ENCODE measurements at regions not wholly inside any gene's neighbourhood (a gene's known extent, or its start where the extent isn't known, plus 50 kb on each side); places are given as distances from the start of the nearest gene placed in this dataset.

DNA sequence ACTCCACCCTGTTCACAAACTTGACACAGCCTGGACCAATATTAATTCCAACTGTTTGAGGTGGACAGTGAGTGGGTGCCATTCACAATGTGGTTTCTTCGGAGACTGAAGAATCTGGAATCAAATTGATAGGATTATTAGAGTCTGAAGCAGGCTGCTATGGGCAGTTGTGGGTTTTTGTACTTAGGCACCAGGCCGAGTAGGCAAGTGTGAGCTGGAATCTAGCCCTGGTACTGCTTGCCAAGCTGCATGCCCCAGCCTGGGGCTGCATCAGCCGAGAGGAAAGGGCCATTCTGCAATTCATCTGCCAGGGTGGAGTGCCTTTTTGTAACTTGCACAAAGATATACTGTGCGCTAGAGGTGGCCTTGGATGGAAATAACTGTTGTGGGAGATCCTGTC is 654.7 kb upstream of the FANCL start:
- H3K9ac ChIP-seq (ENCODE audit: low read length), result no peak overlapping the region
- no peaks in the 10 kb centered on the region for H3K27me3 ChIP-seq (replicated peaks; ENCODE audit: insufficient read depth, low read length)
- no peaks in the 10 kb centered on the region for H3K4me1 ChIP-seq (ENCODE audit: low read length)
- no peaks in the 10 kb centered on the region for H3K9me2 ChIP-seq (replicated peaks; ENCODE audit: insufficient read depth, low read length)
- H3K79me2 ChIP-seq (ENCODE audit: low read length), result no peaks in the 10 kb centered on the region
- H3K27ac ChIP-seq (ENCODE audit: low read length), result no peak overlapping the region
- H3K4me3 ChIP-seq (ENCODE audit: low read length), result no peak overlapping the region
- H3K36me3 ChIP-seq (replicated peaks; ENCODE audit: insufficient read depth, low read length), result no peaks in the 10 kb centered on the region
- no peak overlapping the region for H3K4me2 ChIP-seq (ENCODE audit: low read depth, low read length)
- no peaks in the 10 kb centered on the region for H3F3A ChIP-seq (ENCODE audit: insufficient read depth, low read length)
- H2AFZ ChIP-seq (ENCODE audit: low read length), result no peak overlapping the region
- DNase-seq, result no peak
- no peaks in the 10 kb centered on the region for H4K20me1 ChIP-seq (ENCODE audit: insufficient read depth, low read length)
- H3K9me3 ChIP-seq (replicated peaks; ENCODE audit: insufficient read depth, low read length), result no peaks in the 10 kb centered on the region
- TF ChIP-seq, protein P1, sequence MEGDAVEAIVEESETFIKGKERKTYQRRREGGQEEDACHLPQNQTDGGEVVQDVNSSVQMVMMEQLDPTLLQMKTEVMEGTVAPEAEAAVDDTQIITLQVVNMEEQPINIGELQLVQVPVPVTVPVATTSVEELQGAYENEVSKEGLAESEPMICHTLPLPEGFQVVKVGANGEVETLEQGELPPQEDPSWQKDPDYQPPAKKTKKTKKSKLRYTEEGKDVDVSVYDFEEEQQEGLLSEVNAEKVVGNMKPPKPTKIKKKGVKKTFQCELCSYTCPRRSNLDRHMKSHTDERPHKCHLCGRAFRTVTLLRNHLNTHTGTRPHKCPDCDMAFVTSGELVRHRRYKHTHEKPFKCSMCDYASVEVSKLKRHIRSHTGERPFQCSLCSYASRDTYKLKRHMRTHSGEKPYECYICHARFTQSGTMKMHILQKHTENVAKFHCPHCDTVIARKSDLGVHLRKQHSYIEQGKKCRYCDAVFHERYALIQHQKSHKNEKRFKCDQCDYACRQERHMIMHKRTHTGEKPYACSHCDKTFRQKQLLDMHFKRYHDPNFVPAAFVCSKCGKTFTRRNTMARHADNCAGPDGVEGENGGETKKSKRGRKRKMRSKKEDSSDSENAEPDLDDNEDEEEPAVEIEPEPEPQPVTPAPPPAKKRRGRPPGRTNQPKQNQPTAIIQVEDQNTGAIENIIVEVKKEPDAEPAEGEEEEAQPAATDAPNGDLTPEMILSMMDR (IDR thresholded peaks at IDR 0.05; ENCODE audit: low read length), result no peak
- TF ChIP-seq EZH2phosphoT487 (IDR thresholded peaks at IDR 0.05; ENCODE audit: low read length) (no peak), EZH2 (optimal IDR thresholded peaks at IDR 0.05; ENCODE audit: low read depth, low read length) (no peak)

DNA sequence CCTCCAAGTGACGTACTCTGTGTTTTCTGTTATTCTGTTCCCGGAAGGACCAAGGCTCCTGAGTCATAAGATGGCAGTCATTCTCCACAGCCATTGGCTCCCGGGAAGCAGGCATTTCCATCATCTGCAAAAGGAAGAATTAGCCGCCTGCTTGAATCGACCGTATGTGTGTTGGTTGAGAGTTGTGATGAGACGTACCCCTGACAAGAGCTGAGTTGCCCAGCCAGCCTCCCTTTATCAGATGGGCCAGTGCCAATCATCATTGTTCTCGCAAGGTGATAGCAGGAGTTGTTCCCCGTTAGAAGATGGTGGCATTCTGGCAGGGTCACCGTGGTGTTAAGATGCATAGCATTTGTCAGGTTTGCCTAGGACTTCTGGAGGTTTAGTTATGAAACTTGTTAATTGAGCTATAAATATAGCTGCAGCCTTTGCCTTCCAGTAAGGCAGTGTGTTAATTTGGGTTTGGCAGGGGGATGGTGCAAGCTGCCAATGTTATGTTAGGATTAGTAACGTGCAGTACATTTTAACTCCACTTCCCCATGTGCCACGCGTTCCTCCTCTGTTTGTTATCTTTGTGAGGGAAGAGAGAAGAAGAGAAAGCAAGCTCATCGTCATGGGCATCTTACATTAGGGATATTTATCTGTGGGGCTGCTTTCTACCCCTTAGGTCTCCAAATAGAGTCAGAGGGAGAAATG is 652.7 kb upstream of the FANCL start:
- no peaks in the 10 kb centered on the region for H3K9me3 ChIP-seq (replicated peaks; ENCODE audit: insufficient read depth, low read length)
- no peak overlapping the region for H3K9ac ChIP-seq (ENCODE audit: low read length)
- no peak overlapping the region for H2AFZ ChIP-seq (ENCODE audit: low read length)
- H4K20me1 ChIP-seq (ENCODE audit: insufficient read depth, low read length), result no peaks in the 10 kb centered on the region
- no peak overlapping the region for H3K27ac ChIP-seq (ENCODE audit: low read length)
- no peaks in the 10 kb centered on the region for H3F3A ChIP-seq (ENCODE audit: insufficient read depth, low read length)
- no peaks in the 10 kb centered on the region for H3K36me3 ChIP-seq (replicated peaks; ENCODE audit: insufficient read depth, low read length)
- no peak for TF ChIP-seq EZH2 (optimal IDR thresholded peaks at IDR 0.05; ENCODE audit: low read depth, low read length)
- TF ChIP-seq, protein P1 (IDR thresholded peaks at IDR 0.05; ENCODE audit: low read length), result no peak
- no peak for TF ChIP-seq EZH2phosphoT487 (IDR thresholded peaks at IDR 0.05; ENCODE audit: low read length)
- no peak overlapping the region for H3K4me2 ChIP-seq (ENCODE audit: low read depth, low read length)
- H3K9me2 ChIP-seq (replicated peaks; ENCODE audit: insufficient read depth, low read length), result no peaks in the 10 kb centered on the region
- no peak overlapping the region for H3K4me3 ChIP-seq (ENCODE audit: low read length)
- no peaks in the 10 kb centered on the region for H3K27me3 ChIP-seq (replicated peaks; ENCODE audit: insufficient read depth, low read length)
- H3K4me1 ChIP-seq (ENCODE audit: low read length), result no peaks in the 10 kb centered on the region
- DNase-seq, result no peak
- H3K79me2 ChIP-seq (ENCODE audit: low read length), result no peaks in the 10 kb centered on the region

DNA sequence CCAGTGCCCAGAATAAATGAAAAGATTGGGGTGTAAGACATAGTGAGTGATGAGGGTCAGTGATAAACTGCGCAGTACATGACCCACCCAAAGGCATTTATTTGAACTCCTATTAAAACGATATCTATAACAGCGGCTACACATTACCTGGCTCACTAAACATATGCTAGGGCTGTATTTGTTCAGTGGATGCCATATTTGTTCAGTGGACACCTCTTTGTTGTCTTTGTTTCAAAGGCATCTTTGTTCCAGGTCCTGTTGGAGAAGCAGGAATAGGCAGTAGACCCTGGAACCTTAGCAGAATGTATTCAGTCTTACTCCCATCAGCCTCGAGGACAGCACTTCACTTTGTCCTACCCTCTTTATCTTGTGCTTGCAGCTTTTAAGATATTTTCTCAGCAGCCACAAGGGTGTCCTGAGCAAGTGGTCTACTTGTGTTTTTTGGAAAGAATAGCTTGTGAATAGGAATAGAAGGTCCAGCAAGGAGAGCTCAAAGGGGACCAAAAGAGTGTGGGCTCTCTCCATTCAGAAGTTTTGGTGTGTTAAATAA is 650.8 kb upstream of the FANCL start:
- Histone ChIP-seq H3K27me3 (replicated peaks; ENCODE audit: insufficient read depth, low read length) (no peaks in the 10 kb centered on the region), H3K9me2 (replicated peaks; ENCODE audit: insufficient read depth, low read length) (no peaks in the 10 kb centered on the region), H3K27ac (ENCODE audit: low read length) (no peak overlapping the region), H3F3A (ENCODE audit: insufficient read depth, low read length) (no peaks in the 10 kb centered on the region), H3K9me3 (replicated peaks; ENCODE audit: insufficient read depth, low read length) (no peaks in the 10 kb centered on the region), H3K79me2 (ENCODE audit: low read length) (no peaks in the 10 kb centered on the region), H3K36me3 (replicated peaks; ENCODE audit: insufficient read depth, low read length) (no peaks in the 10 kb centered on the region), H3K4me1 (ENCODE audit: low read length) (no peaks in the 10 kb centered on the region), H4K20me1 (ENCODE audit: insufficient read depth, low read length) (no peaks in the 10 kb centered on the region), H2AFZ (ENCODE audit: low read length) (no peak overlapping the region), H3K9ac (ENCODE audit: low read length) (no peak overlapping the region), H3K4me3 (ENCODE audit: low read length) (no peak overlapping the region), H3K4me2 (ENCODE audit: low read depth, low read length) (no peak overlapping the region)
- DNase-seq, result no peak
- TF ChIP-seq, protein P1 (IDR thresholded peaks at IDR 0.05; ENCODE audit: low read length), result no peak
- TF ChIP-seq EZH2phosphoT487 (IDR thresholded peaks at IDR 0.05; ENCODE audit: low read length) (no peak), EZH2 (optimal IDR thresholded peaks at IDR 0.05; ENCODE audit: low read depth, low read length) (no peak)

Measured in MM.1S (cell line).